GM19328 (cell line): ENCODE measurements at regions not wholly inside any gene's neighbourhood (a gene's known extent, or its start where the extent isn't known, plus 50 kb on each side); places are given as distances from the start of the nearest gene placed in this dataset.
A peak's percentile ranks its signal among the peaks of the same experiment; 100 is the strongest.
"Not testable (repeated sequence)": the region's sequence is repeated elsewhere in the genome, so short reads cannot be mapped to it uniquely, and the experiment has no call there.

Source experiments
- ATAC-seq: cut with Tn5 transposase; IDR thresholded peaks from one replicate; pipeline ENCODE4 v1.9.1; 2021; ENCODE audit warnings: mild to moderate bottlenecking, moderate library complexity; ENCODE audit not compliant: unreplicated experiment

DNA sequence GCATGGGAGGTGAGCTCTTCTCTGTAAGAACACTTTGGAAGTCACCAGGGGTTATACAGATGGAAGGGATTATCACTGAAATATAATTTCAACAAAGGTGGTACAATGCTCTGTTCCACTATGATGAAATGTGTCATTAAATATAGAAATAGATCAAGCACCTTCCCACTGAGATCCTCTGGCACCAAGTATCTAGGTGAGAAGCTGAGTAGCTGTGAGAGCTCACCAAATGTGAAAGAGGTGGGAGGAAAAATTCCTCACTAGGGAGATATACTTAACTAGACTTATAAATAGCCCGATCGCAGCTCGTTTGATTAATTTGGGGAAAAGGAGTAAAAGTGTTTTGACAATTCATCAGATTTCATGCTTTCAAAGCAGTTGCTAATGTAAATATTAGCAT is 247.6 kb downstream of the SMAD2 start:
- ATAC-seq: no peak

DNA sequence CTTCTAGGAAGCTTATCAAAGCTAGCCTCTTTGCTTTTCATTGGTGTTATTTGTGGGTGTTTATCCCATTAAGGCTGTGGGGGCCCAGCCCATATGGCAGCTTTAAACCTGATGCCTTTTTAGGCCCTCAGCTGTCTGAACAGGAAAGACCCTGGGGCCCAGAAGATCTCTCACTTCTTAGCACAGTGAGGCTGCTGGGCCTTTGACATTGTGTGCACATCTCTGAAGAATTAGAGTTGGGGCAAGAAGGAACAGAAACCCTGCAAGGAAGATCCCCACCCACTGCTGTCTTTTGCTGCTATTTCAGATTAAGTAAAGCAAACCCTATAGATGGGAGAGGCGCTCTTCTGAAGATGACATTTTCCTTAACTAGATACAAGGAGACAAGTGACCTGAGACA is 250.0 kb downstream of the SMAD2 start:
- peak; percentile 79 for ATAC-seq

DNA sequence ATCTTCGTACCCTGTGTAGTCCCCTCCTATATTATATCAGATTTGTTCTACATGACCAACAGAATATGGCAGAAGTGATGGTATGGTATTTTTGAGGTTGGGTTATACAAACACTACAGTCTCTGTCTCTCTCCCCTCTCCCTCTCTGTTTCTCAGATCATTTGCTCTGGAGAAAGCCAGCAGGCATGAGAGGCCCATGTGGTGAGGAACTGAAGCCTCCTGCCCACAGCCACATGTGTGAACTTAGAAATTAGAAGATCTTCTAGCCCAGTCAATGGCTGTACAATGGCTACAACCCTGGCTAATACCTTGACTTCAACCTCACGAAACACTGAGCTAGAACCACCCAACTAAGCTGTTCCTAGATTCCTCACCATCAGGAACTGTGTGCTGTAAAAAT is 250.6 kb downstream of the SMAD2 start:
- no peak for ATAC-seq

DNA sequence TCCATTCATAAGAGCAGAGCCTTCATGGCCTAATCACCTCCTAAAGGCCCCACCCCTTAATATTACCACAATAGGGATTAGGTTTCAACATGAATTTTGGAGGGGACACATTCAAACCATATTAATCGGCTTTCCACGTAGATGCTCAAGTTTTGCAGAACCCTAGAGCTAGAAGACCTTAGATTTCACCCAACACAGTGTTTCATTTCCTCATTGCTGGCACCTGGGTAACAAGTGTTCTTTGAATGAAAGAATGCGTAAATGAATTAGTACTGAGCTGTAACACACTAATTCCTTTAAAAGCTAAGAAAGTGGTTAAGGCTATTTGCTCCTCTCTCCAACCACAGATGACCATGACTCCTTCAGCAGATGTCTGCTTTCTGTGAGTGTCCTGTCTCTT is 252.5 kb downstream of the SMAD2 start:
- no peak for ATAC-seq

DNA sequence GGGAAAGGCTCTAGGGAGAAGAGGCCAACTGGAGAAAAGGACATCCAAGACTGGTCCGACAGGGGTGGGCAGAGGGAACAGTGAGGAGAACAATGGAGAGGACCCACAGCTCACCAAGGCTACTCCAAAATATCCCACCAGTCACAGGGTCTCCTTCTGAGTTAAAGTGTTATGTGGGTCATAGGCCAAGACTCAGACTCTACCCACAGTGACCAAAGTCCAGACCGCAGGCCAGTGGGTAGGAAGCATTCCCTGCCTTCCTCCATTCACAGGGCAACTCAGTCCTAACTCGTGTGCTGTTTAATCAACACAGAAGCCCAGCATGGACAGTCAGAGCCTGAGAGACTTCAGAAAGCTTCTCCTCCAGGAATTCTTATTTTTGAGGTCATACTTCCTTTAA is 260.6 kb downstream of the SMAD2 start:
- ATAC-seq: no peak

DNA sequence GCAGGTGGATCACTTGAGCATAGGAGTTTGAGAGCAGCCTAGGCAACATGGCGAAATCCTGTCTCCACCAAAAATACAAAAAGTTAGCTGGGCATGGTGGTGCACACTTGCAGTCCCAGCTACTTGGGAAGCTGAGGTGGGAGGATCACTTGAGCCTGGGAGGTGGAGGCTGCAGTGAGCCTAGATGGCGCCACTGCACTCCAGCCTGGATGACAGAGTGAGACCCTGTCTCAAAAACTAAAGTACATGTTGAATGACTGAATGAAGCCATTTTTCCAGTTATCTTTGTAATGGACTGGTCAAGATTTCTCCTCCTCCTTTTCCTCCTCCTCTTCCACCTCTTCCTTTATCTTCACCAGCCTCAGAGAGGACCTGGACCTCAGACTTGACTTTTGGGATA is 272.0 kb downstream of the SMAD2 start:
- ATAC-seq: no peak

DNA sequence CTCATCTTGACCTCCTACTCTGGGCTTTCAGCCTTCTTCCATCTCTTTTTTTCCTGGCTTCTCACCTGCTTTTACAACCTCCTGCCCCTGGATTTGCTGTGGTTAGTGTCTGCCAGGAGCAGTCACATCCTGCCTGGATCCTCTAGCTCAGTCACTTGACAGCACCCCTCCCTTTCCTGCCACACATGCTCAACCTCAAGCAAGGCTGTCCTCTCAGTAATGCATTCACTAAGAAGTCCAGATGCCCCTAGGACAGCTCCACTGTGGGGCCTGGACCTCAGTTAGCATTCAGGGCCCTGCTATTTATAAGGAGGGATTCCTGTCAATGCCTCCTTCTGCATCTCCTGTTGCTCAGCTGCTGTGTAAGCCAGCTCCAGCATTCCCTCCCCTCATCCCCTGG is 275.5 kb downstream of the SMAD2 start:
- ATAC-seq: no peak

DNA sequence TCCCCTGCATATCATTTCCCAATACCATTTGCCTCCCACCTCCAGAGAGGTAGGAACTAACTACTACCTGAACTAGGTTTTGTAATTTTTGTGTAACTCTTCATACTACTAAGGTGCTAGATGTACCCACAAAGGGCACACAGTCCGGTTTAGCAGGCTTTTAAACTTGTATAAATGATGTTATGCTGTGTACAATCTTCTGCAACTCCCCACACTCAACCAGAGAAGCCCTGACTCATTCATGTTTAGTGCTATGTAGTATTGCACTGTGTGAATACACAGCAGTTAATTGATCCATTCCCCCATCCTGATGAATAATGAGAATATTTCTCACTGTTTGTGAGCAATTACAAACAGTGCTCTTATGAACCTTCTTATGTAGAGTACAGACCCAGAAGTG is 285.6 kb downstream of the SMAD2 start:
- ATAC-seq: no peak

DNA sequence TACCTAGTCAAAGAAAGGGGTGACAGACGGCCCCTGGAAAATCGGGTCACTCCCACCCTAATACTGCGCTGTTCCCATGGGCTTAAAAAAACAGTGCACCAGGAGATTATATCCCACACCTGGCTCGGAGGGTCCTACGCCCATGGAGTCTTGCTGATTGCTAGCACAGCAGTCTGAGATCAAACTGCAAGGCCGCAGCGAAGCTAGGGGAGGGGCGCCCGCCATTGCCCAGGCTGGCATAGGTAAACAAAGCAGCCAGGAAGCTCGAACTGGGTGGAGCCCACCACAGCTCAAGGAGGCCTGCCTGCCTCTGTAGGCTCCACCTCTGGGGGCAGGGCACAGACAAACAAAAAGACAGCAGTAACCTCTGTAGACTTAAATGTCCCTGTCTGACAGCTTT is 292.9 kb downstream of the SMAD2 start:
- ATAC-seq: not testable (repeated sequence)

DNA sequence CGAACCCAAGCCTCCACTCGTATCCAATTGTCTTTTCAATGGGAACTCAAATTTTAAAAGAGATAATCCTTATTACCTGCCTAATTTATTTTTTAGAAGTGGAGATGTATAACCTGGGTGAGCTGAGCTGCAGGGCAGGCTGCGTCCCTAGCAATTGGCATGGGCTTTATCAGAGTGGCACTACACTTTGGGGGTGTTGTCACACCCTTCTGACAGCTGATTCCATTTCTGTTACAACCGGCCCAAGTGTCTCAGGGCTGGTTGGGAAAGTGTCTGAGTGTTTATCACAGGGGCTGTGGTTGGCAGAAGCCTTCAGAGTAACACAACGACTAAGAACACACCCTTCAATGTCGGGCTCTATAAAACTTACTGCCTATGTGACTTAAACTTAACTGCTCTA is 295.0 kb downstream of the SMAD2 start:
- ATAC-seq: no peak

DNA sequence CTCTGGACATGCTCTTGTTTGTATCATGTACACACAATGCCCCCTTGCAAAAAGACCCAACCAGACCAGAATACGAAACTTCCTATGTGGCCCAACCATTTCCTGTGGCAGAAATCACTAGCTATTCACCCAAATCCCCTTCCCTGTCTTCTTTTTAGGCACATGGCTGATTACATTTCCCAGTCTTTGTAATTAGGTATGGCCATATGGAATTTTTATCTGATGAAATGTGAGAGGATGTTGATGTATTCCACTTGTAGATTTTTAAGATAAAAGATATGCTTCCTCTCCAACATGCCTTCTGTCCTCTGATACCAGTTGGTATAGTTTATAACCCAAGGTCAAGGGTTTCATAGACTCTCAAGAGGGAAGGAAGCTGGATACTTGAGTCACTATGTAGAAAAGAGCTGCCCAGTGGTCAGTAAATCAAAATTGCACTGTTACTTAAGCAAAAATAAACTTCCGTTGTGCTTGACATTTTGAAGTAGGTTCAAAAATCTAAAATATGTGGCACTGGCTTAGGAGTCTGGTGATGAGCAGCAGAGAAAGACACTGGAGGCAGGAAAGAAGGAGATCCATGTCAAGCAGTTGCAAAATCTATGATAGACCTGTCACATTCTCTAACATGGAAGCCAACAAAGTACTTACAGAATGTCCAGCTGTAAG is 297.4 kb downstream of the SMAD2 start:
- ATAC-seq: no peak

DNA sequence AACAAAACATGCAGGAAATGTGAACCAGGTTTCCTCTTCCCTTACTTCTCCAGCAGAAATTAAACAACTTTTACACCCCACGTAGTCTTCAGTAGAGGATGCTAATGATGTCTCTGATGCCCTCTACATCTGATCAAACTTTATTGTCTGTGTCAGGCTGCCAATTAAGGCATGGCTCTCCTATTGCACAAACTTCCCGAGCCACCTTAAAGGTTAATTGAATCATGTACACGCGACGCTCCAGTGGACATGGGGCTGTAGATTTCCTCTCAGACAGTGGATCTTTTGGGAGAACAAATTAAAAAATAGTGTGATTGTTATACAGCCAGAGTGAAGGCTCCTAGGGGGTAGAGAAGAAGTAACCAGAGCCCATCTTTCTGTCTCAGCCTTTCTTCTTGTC is 301.6 kb downstream of the SMAD2 start:
- no peak for ATAC-seq

DNA sequence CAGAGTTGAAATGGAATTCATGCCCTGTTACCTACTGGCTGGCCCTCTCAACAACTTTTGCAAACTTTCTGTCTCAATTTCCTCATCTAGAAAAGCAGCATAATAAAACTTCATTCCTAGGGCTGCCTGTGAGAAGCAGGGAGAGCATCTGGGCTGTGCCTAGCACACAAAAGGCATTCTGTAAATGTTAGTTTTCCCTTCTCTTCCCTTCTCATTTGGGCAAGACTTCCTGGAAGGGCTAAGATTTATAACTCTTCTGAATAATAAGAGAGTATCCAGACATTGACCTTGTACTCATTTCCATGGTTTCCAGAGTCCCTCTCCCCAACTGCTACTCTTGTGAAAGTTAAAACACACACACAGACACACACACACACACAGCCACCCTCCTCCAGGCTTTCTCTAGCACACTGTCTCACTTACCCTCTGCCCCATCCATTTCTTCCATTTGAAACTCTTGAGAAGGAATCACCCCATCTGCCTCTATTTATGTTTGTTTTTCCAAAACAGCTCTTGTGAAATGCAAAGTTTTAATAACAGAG is 302.1 kb downstream of the SMAD2 start:
- ATAC-seq: no peak

DNA sequence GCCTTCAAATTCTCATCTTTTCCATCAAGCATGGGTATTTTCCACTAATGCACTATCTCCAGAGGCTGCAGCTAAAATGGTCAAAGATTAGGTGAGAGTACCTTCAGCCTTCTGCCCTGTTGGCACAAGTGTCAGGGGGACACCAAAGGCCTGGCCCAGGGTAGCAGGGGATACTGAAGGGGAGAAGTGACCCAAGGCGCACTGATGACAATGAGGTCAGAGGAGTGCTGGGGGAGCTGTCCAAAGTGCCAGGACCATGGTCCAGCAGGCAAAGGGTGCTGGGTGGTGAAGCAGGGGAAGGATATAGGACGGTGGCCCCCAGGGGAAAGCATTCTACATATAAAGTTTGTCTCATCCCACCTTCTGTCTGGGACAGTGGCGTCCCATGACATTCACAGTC is 303.4 kb downstream of the SMAD2 start:
- no peak for ATAC-seq

DNA sequence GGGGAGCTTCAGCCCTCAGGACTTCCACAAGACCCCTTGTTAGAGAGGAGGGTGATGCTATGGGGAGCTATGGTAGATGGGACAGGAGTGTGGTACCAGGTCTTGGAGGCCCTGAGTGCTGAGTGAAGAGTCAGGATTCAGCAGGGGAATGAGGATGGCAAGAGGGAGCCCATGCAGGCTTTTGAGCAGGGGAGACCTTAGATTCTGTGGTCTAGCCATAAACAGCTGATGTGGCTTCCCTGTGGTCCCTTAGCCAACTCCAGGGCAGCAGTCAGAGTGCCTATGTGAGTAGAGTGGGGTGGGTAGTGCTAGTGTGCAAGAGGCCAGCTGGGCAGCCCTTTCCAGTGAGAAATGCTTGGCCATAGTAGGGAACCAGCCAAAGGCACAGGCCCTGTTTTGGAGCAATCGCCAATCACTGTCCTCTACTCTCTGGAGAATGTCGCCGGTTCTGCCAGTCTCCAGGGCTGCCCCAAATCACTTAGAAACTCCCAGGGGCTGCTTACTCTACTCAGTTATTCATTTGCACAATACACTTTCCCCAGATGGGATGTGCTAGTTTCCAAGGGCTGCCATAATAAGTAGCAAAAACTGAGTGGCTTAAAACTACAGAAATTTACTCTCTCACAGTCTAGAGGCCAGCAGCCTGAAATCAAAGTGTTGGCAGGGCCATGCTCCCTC is 310.5 kb downstream of the SMAD2 start:
- ATAC-seq: no peak

DNA sequence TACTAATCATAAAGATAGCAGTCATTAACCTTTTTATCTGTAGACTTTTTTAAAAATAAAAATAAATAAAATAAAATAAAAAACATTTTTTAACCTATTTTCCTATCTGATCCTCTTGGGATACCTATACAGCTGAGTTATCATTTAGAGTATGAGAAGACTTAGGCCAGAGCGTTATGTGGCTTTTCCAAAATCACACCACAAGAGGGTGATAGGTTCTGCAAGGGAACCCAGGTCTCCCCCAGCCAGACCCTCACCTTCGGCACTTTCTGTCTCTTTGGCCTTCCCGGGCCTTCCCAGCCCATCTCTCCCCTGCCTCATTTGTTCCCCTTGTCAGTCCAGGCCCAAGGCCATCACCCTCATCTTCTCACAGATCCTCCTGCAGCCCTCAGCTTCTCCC is 311.7 kb downstream of the SMAD2 start:
- no peak for ATAC-seq

DNA sequence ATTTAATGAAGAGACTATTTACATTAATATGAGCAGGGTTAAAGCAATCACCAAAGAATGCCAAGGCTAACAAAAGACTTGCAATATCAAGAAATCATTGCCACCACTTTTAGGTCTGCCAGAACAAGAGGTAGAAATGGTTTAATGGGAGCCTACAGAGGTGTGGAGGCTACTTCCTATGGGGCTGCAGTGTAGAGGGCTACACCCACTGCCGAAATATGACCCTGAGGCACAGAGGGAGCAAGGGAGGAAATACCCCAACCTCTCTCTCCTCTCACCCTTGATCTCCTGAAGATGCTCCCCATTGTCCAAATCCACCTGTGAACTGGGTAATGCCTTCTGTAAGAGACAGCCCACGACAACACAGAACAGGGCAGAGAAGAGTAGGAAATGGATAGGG is 315.4 kb downstream of the SMAD2 start:
- ATAC-seq: no peak

DNA sequence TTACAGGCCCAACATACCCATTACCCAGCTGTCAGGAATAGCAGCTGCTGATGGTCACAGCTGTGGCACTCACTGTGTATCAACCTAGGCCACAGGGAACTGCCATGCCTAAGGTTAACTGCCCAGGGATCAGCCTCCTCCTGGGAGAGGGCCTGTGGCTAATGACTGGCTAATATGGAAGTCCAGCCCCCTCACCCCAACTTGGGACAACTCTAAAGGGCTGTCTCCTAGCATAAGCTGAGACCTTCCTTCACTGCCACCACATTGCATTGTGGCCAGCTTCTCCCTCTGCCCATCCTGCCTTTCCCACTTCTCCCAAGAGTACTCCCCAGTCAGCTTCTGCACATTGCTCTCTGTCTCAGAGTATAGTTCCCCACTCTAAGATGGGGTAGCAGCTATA is 316.5 kb downstream of the SMAD2 start:
- ATAC-seq: no peak

DNA sequence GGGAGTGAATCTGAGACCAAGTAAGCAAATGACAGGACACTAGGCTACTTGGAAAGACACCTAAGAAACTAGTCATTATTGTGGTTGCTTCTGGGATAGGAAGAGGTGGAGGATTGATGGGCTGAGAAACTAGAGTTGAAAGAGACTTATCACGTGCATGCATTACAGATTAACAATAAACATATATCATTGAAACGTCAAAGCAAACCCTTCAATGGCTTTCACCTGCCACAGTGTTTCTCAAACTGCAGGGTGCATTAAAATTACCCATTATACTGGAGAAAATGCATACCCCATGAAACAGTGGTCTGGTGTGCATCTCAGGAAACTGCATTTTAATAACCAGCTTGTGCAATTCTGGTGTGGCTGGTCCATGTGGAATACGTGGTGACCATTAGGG is 318.8 kb downstream of the SMAD2 start:
- no peak for ATAC-seq

DNA sequence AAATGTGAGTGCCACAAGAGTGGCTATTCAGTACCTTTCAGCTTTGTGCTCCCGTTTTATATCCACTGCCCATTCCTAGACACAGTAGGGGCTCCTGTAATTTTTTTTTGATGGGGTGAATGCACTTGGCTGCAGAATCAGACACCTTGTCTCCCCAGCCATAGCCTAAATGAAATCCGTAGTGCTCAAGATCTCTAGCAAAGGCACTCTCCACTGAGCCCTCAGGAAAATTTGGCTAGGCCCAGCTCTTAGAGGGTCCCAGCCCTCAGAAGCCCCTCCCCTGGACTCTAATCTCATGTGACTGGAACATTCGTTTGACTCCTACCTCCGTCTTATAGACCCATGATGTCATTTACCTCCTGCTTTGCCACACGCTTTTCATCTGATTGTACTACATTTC is 323.9 kb downstream of the SMAD2 start:
- no peak for ATAC-seq

DNA sequence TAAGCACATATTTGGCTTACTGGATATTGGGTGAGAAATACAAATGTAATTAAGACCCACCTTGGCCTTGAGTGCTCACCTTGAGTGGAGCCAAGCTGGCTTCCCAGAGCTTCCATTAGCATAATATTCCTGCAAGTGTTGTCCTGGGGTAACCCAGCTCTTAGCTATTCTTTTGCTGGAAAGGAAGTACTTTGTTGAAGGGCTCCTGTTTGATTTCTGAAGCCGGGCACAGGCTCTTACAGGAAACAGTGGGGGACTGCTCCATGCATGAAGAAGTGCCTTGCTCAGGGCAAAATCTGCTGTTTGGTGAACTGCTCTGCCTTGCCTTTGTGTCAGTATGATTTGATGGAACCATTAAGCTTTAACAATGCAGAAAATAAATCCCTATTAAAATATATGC is 325.4 kb downstream of the SMAD2 start:
- no peak for ATAC-seq

DNA sequence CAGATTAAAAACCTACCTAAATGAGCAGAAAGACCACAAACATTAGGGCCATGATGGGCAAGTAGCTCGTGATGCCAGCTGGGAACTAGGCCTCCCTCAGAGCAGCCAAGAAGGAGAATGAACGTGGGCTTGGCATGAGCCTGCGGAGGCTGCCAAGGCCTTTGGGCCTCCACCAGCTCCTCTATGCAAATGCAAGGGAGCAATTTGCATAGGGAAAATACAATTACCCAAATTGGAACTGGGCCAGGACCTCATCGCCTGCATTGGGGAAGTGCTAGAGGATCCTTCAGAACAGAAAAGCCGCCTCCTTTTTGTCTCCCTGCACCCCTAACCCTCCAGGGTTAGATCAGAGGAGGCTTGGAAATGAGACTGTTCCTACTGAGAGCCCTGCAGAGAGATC is 326.4 kb downstream of the SMAD2 start:
- ATAC-seq: no peak

DNA sequence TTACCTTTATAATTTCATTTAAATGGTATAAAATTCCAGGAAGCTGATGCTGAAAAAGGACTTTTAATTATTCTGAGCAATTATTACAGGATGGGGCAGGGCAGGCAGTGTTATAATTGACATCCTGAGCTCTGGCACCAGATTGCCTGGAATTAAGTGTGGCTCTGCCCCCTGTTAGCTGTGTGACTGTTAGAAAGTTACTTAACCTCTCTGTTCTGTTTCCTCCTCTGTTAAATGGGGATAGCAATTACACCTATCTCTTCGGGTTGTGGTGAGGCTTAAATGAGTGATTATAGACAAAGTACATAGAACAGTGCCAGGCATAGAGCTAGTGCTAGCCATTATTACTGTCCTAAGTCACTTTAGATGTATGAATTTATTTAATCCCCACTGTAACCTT is 327.3 kb downstream of the SMAD2 start:
- ATAC-seq: no peak
